ENCODE measurements at regions not wholly inside any gene's neighbourhood (a gene's known extent, or its start where the extent isn't known, plus 50 kb on each side); places are given as distances from the start of the nearest gene placed in this dataset.

DNA sequence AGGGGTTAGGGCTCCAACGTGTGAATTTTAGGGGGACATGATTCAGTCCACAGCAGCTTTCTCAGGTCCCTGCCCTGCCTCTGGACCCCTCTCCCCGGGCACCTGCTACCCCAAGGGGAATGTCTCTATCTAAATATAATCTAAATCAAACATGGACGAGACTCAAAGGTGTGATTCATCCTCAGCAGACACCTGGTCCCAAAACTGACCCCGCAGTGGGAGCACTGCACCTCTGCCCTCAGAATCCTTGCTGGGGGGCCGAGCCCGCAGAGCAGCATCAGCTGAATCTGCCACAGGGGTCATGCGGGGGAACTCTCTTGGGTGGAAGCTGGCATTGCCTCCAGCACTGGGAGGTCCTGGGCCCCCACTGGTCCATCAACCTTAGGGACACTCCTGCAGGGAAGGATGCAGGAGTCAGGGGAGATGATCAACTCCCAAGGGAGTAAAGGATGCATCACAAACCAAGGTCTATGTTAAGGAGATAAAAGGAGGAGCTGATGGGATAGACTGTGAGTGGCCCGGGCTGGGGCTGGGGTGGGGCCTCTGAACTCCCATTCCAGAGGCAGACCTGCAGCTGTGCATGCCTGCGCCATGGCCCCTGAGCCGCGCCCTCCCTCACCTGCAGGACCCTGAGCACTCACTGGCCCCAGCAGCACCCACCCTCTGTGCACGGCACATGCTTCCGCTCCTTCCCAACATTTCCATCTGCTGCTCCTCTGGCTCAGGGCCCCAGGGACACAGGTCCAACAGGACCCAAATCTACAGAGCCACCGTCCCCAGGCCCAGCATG is 54.0 kb downstream of the ADRA2C start:
- TF ChIP-seq GABPA (IDR thresholded peaks at IDR 0.05; ENCODE audit: low read depth) = no peak
- no peak for TF ChIP-seq RFX5 (IDR thresholded peaks at IDR 0.05; ENCODE audit: low read length)
- TF ChIP-seq EP300 (IDR thresholded peaks at IDR 0.05; ENCODE audit: borderline replicate concordance in 1 of 2, low read depth in 1 of 2, low read length in 1 of 2) = no peak
- TF ChIP-seq MXI1 (IDR thresholded peaks at IDR 0.05; ENCODE audit: low read depth, low read length) = no peak
- TF ChIP-seq, protein P1, sequence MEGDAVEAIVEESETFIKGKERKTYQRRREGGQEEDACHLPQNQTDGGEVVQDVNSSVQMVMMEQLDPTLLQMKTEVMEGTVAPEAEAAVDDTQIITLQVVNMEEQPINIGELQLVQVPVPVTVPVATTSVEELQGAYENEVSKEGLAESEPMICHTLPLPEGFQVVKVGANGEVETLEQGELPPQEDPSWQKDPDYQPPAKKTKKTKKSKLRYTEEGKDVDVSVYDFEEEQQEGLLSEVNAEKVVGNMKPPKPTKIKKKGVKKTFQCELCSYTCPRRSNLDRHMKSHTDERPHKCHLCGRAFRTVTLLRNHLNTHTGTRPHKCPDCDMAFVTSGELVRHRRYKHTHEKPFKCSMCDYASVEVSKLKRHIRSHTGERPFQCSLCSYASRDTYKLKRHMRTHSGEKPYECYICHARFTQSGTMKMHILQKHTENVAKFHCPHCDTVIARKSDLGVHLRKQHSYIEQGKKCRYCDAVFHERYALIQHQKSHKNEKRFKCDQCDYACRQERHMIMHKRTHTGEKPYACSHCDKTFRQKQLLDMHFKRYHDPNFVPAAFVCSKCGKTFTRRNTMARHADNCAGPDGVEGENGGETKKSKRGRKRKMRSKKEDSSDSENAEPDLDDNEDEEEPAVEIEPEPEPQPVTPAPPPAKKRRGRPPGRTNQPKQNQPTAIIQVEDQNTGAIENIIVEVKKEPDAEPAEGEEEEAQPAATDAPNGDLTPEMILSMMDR (IDR thresholded peaks at IDR 0.05) = no peak
- TF ChIP-seq JUND (IDR thresholded peaks at IDR 0.05) = no peak
- TF ChIP-seq SIN3A (IDR thresholded peaks at IDR 0.05; ENCODE audit: borderline replicate concordance, low read depth, low read length) = no peak
- no peak for TF ChIP-seq TAF1 (IDR thresholded peaks at IDR 0.05; ENCODE audit: borderline replicate concordance, low read depth, low read length)
- TF ChIP-seq CHD2 (IDR thresholded peaks at IDR 0.05; ENCODE audit: low read length, partially characterized antibody) = no peak
- no peak for TF ChIP-seq POLR2AphosphoS5 (IDR thresholded peaks at IDR 0.05; ENCODE audit: low read depth, low read length)
- TF ChIP-seq EZH2phosphoT487 (IDR thresholded peaks at IDR 0.05; ENCODE audit: borderline replicate concordance, low read depth) = no peak
